ENCODE measurements at regions not wholly inside any gene's neighbourhood (a gene's known extent, or its start where the extent isn't known, plus 50 kb on each side); places are given as distances from the start of the nearest gene placed in this dataset.

DNA sequence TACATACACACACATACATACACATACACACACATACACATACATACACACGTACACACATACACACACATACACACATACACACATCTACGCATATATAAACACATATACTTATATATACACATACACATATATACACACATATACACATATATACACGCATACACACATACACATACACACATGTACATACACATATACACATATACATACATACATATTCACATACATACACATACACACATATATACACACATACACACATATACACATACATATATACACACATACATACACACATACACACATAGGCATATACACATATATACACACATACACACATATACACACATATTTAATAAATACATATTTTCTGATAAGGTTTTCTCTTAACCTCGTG lies 324.0 kb downstream of the RPS6KC1 start:
- DNase-seq: no peak

DNA sequence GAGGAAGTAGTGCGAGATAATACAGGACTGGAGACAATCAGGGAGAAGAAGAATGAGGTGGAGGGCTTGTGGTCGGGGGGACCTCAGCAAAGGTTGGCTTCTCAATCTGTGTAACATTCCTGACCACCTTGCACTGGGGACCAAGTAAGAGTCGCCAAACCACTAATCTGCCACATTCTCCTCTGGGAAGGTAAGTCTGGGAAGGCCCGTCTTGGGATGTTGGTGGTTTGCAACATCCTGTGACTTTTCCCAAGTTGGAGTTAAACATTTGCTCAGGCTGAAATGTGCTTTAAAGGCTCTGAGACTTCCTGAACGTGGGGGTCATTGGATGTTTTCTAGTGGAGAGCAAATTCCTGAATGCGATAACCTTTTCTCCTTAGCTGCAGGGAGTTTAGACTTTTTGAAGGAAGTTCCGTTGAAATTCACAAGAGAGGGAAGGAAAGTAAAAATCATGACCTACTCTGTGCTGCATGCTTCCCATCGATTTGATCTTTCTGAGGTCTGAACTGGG lies 325.9 kb downstream of the RPS6KC1 start:
- peak; percentile 2 for DNase-seq

DNA sequence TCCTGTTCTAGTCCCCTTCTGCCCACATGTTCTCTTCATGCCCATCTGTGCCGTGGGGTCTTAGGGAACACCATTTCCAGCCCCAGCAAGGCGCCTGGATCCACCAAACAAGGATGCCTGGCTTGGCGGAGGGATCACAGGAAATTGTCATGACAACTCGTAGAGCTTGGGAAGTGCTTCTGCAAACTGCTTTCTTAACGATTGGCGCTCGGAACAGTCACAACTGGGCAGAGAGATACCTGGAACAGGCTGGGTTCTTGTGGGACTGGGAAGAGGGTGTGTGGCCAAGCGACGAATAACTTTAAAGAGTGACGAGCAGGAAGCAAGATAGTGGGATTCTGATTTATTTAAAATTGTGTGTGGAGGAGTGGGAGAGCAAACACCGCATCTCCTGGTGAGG lies 329.8 kb downstream of the RPS6KC1 start:
- no peak for DNase-seq

DNA sequence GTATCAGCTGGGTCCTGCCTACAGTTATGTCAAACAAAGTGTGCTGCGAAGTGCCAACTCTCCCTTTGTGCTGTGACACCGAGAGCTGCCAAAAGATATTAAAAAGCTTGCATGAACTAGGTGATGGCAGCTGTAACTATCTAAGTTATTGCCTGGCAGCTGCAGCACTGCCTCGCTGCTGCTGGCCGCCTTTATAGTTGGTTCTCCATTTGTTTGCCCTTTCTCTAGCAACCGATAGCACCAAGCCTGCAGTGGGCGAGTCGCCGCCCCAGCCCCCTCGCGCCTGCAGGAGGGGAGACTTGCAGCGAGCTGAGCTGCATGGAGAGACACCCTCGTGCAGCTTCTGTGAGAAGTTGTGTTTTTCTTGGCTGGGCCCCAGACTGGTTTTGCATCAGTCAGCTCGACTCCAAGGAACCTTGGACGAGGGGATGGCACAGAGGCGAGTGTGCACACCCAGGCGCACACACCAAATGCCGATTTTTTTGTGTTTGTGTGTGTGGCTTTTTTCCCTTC lies 330.6 kb downstream of the RPS6KC1 start:
- no peak for DNase-seq

DNA sequence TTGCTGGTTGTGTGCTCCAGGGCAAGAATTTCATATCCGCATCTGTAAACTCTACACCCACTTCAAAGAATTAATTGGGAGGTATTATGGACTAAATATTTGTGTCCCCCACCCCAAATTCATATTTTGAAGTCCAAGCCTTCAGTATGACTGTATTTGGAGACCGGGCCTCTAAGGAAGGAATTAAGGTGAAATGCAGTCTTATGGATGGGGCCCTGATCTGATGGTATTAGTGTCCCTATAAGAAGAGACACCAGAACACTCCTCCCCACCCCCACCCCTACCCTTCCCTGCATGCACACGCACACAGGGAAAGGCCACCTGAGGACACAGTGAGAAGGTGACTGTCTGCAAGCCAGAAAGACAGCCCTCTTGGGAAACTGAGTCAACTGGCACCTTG lies 332.4 kb downstream of the RPS6KC1 start:
- DNase-seq: no peak

DNA sequence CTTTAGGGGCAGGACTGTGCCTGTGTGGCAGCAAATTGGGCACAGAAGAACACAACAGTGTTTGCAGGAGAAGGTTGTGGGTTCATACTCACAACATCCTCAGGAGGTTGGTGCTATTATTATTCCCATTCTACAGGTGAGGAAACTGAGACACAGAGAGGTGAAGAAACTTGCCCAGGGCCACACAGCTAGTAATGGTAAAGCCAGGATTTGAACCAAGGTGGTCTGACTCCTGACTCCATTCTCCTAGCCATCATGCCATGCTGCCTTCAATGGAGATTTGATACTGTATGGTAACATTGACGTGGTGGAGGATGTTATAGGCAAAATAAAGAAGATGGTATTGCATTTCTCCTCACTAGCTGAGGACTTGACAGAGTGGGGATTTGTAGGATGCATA lies 334.2 kb downstream of the RPS6KC1 start:
- no peak for DNase-seq

DNA sequence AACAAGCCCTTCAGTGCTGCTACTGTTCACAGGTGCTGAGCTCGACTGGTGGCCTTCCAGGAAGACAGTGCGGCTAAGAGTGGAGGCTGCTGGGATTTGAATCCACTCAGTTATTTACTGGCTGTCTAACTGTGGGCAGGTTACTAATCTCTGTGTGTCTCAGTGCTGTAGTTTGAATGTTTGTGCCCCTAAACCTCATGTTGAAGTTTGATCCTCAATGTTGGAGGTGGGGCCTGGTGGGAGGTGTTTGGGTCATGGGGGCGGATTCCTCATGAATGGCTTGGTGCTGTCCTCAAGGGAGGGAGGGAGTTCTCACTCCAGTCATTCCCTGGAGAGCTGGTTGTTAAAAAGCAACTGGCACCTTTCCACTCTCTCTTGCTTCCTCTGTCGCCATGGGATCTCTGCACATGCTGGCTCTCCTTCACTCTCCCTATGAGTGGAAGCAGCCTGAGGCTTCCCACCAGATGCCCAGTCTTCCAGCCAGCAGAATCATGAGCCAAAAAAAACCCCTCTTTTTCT lies 334.8 kb downstream of the RPS6KC1 start:
- DNase-seq: no peak

DNA sequence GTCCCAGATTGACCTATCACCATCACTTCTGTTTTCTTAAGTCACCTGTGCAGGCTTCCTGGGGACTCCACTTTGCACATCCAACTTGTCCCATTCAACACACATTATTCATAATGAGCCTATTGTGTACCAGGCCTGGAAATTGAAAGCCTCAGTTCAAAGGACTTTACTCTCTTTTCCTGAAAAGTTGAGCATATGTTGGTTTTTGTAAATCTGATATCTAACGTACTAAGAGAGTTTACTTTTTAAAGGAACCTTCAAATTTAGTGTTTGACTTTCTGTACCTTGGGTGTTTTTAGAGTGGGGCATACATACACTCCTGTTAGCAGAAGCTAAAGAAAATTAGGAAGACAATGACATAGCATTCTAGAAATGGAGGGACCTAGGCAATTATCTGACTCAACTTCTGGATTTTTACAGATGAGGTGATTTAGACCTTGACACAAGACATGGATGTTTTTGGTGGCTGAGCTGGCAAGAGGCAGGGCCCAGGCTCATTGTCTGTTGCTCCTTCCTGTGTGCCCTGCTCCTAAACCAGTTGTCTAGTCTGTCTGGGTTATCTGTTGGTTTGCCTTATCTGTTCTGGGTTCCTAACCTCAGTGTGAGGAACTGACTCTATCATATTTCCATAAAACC lies 336.5 kb downstream of the RPS6KC1 start:
- DNase-seq: no peak

DNA sequence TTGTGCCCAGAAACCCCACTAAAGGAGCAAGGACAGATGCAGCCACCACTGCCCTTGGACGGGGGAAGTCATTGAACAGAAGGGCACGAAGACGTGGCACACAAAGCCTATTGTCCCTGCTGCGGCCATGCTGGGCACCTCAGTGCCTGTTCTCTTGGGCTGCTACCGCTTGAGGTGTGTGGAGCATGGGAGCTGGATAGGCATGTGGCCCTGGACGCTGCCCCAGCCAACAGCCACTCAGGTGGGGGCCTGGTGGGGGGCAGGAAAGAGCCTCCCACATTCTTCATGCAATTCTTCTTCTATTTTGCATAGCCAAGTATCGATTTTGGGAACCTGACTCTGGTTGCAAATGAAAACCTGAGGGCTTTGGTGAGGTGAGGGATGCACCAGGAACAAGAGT lies 337.2 kb downstream of the RPS6KC1 start:
- no peak for DNase-seq

DNA sequence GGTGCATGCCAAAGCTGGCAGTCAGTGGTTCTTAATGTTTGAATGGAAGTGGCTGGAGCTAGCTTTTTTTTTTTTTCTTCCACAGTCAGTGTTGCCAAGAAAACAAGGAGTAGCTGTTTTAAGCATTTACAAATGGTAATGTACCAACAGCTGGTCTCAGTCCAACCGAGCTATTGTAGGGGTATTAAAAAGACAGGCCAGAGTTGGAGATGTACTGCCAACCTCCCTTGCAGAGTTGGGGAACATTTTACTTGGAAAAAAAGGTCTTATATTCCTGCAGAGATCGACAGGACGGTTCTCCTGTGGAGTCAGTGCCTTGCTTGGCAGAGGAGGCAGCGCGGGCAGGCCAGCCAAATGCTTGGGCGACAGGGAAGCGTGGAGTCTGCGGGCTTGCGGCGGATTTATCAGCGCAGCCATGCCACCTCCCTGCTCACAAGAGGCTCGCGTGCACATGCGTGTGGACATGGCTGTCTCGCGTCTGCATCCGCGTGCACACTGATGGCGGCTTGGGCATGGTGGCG lies 338.1 kb downstream of the RPS6KC1 start:
- DNase-seq: no peak

DNA sequence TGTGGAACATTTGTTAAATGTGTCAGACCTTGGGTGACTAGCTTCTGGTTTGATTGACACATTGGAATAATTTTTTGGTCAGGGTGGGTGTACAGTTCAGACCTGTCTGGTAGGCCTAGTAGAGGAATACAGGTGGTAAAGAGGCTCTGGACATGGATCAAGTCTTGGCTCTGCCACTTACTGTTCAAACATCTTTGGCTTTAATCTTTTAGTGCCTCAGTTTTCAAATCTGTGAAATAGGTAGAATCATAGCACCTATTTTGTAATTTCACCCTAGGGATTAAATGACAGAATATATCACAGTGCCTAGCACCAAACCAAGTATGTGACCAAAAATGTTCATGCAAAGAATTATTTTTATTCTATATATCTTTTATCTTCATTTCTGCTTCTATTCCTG lies 340.4 kb downstream of the RPS6KC1 start:
- no peak for DNase-seq

DNA sequence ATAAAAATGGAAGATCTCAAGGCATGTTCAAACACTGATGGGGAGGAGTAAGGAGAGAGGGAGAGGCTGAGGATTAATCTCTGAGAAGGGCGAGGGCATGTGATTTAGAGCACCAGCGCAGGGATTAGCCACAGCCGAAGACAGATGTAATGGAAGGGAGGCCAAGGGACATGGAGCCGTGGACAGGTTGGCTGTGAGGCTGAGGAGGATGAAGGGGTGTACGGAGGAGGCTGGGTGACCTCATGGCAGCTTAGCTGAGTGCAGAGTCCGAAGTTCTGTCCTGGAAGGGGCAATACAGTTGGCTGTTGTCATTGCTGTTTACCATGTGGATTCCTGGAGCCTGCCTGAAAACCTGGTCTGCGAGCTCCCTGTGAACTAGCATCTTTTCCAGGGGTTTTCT lies 342.8 kb downstream of the RPS6KC1 start:
- no peak for DNase-seq

DNA sequence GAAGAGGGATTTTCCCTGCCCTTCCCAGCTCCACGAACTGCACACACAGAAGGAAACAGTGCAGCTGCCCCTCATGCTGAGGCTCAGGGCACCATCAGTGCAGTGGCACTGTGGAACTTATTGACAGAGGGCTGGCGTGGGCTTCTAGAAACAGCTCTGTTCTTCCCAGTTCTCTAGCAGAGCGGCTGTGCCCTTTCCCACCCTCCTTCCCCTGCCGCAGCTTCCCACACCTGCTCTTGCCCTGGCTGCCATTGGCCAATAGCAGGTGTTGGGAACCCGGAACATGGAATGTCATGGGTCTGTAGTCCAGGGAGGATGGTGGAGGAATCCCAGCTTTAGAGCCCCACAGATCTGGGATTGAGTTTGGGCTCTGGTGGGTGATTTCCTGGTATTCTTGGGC lies 343.8 kb downstream of the RPS6KC1 start:
- no peak for DNase-seq

DNA sequence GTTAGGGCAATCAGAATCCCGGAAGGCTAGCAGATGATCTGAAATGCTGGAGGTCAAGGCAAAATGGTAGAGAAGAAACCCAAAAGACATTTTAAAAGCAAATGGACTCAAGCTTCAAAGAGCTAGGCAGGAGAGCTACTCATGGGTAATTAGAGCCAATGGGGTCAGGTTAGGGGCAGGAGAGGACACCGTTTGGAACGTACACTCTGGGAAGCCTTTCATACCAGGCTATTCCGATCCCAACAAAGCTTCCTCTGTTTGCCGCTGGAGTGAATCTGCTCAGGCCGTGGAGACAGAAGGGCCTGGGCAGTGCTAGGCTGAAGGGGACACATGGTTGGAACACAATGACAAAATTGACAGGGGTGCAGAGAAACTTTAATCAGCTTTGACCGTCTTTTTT lies 346.6 kb downstream of the RPS6KC1 start:
- DNase-seq: no peak

DNA sequence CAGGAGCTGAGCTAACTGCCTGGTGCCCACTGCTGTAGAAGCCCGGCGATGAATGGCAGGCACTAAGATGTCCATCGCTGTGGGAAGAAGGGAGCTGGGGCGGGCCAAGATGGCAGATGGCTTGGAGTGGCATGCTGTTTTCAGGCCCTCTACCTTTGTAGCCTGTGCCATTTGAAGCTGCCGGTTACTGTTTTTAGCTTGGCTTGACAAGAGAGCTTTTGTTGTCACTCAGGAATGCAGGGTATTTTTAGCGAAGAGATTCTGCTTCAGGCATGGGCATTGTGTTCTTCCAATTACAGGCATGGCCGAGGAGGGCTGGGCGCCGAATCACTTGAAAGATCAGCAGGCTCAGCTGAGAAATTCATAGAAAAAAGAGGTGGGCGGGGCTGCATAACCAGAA lies 348.7 kb downstream of the RPS6KC1 start:
- no peak for DNase-seq

DNA sequence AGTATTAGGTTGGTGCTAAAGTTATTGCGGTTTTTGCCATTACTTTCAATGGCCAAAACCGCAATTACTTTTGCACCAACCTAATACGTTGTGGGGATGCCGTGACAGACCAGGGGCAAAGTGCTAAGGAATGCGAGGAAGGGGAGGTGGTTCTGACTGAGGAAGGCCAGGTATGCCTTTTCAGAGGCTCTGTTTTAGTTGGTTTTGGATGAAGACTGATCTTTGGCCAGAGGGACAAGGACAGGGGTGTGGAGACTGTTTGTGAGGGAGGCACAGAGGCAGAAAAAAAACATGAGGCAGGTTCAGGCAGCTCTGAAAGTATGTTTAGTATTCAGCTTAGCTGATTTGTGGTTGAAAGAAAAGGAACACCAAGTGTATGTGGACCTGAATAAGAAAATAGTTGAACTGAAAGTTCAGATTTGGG lies 358.2 kb downstream of the RPS6KC1 start:
- DNase-seq: no peak

DNA sequence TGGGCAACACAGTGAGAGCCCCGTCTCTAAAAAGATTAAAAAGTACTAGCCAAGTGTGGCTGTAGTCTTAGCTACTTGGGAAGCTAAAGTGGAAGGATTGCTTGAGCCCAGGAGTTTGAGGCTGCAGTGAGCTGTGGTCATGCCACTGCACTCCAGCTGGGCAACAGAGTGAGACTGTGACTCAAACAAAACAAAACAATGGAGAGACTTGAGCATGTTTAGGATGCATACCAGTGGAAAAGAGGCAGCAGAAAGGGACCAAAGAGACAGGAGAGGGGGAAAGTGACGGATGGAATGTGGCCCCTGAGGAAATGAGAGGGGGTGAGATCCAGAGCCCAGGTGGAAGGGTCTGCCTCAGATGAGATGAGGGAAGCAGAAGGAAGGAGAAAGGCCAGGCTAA lies 358.9 kb downstream of the RPS6KC1 start:
- no peak for DNase-seq

DNA sequence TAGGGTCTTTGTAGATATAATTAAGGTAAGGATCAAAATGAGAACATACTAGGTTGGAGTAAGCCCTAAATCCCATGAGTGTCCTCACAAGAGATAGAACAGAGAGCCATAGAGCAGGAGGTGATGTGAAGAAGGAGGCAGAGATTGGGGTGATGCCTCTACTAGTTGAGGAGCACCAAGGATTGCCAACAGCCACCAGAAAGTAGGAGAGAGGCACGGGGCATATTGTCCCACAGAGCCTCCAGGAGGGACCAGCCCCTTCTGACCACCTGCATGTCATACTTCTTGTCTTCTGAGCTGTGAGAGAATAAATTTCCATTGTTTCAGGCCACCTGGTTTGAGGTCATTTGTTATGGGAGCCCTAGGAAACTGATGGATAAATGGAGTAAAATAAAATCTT lies 363.3 kb downstream of the RPS6KC1 start:
- DNase-seq: no peak

DNA sequence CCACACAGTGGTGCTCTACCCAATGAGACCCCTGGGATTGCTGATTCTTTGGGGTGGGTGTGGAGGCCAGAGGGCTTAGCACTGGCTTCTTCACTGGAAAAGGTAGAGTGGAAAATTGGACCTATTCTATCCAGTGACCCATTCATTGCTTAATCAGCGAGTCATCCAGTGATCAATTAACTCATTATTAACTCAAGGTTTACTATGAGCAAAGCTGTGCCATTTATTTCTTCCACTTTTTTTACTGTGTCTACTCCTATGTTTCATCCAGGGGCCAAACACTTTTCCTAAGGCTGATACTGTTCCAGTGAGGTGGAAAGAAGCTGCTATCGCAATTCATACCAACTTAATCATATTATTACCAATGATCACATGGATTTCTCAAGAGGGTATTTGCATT lies 363.9 kb downstream of the RPS6KC1 start:
- no peak for DNase-seq

DNA sequence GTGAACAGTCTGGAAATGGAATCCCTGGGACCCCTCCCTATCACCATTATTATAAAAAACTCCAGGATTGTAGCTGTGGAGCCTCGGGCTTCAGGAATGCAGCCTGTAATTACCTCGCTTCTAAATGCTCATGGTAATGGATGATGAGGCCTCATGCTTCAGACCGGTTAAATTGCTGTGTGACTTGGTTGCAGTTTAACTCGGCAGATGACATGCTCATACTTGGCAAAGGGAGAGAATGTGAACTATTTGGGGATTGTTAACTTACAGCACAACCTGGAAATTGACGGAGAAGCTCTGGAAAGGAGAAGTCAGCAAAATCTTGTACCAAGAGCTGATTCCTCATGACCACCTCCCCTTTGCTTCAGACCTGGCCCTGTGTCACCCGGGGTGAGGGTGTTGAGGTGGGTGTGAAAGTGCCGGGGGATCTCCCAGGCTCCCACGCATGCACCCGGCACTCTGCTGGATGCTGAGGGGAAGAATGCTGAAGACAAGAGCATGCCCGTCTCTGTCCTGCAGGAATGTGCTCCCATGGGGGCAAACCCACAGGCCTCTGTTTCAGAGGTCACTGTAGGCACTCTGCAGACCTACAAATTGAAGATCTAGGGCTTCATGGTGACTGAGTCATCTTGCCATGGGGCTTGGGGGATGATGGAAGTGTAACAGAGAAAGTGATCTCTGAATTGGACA lies 364.8 kb downstream of the RPS6KC1 start:
- DNase-seq: no peak

DNA sequence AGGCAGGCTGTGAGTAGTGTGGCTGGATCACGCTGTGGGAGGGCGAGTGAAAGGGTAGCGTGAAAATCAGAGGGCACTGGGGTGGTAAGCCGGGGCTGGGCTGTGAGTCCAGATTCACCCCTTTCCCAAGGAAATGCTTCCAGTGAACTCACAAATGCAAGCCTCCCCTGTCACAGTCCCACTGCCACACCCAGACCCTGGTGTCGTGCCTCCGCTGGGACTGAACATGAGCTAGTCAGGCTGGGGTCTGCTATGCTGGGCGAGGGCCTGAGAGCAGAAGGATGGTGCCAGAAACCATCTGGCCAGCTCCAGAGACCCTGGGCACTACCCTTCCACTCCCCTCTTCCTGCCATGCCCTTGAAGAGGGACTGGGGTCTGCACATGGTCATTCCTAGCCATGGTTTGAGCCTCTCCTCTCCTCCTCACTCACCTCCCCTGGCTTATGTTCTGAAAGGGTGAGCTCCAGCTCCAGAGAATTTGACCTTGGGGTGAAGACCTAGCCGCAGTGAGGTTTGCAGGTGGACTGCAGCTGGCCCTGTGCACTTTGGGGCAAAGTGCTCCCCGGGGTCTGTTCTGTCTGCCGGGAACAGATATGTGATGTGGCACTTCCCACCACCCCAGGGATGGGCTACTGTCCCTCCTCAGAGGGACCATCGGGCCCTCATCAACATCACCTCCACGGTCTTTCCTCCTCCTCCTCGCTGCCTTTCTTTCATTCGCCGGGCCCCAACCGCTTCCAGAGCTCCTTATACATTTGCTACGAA lies 365.6 kb downstream of the RPS6KC1 start:
- no peak for DNase-seq

DNA sequence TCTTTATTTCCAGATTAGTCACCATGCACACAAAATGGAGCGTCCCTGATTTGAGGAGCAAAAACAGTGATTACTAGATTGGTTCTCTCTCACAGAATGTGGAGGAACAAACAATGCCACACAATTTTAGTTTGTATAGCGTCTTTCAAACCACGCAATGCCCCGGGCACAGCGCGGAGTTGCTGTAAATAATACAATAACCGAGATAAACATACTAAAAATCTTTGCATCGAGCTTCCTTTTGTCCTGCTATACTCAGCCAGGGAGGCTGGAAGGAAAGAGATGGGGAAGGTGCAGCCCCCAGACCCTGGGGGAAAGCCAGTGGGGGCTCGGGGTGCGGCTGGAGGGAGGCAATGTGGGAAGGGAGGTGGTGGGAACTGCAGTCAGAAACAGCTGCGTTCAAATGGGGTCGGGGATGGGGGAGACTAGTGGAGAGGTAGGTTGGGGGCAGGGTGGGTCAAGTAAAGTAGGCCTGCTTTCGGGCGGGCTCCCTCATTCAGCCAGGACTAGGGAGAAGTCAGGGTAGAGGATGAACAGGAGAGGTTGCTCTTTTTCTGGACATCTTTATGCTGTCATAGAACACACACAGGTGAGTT lies 366.3 kb downstream of the RPS6KC1 start:
- no peak for DNase-seq

DNA sequence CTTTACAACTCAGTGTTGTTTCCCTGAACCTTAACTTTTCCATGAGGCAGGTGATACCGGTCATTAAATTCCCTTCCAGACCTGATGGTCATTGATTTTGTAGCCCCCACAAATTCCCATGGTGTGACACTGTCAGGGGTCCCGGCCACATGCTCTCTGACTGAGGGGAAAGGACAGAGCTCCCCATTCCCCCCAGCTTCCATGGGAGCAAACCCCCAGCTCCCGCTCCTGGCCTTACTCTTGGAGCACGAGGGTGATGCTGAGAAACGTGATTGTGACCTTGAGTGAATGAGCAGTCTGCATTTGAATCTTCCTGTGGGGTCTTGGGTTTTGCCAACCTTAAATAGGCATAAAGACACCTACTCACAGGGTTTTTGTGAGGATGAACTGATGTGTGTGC lies 366.8 kb downstream of the RPS6KC1 start:
- DNase-seq: no peak

Measured in NCI-H226 (cell line).